PC-9 (cell line): ENCODE measurements at regions not wholly inside any gene's neighbourhood (a gene's known extent, or its start where the extent isn't known, plus 50 kb on each side); places are given as distances from the start of the nearest gene placed in this dataset.

Experiments
- BruUV-seq: library from RNA; stranded (reverse); fragments of 400-500 nt; replicated peaks from 2 replicates; lab custom pipeline; 2021; lab: Mats Ljungman, UMichigan
- CTCF ChIA-PET: fragments of 300-600 bp; sonication (Branson Sonifier 250); formaldehyde crosslinking; loops from one replicate; lab custom pipeline; 2022; ENCODE audit warnings: antibody characterized with exemption; lab: Charles Lee
- POLR2A ChIA-PET: fragments of 300-600 bp; sonication (Branson Sonifier 250); formaldehyde crosslinking; loops from one replicate; lab custom pipeline; 2022; ENCODE audit warnings: antibody characterized with exemption; ENCODE audit not compliant: unreplicated experiment; lab: Charles Lee
- DNase-seq, 2 experiments: peaks; one replicate each; pipeline versions ENCODE4 v3.0.0 to v3.0.0-alpha.2; 2015 to 2022; ENCODE audit warnings: mixed read lengths in 1 of 2
- H2AFZ ChIP-seq: fragments of 200-600 bp; sonication (generic); 2 replicates; pipeline ENCODE4 v1.8.1; 2017; ENCODE audit warnings: antibody characterized with exemption
- H3F3A ChIP-seq: fragments of 200-600 bp; sonication (generic); 2 replicates; pipeline ENCODE4 v1.8.1; 2017; ENCODE audit warnings: antibody characterized with exemption, mild to moderate bottlenecking, low read depth; ENCODE audit not compliant: insufficient read depth
- H3K27ac ChIP-seq: fragments of 200-600 bp; sonication (generic); 2 replicates; pipeline ENCODE4 v1.6.1; 2016; ENCODE audit warnings: mixed run types
- H3K27me3 ChIP-seq: fragments of 200-600 bp; sonication (generic); 2 replicates; pipeline ENCODE4 v1.6.1; 2016; ENCODE audit warnings: low read depth, mixed run types; ENCODE audit not compliant: insufficient read depth
- H3K36me3 ChIP-seq: fragments of 200-600 bp; sonication (generic); 2 replicates; pipeline ENCODE4 v1.6.1; 2016; ENCODE audit warnings: low read depth, mixed run types
- H3K4me1 ChIP-seq: fragments of 200-600 bp; sonication (generic); replicated peaks from 2 replicates; pipeline ENCODE4 v1.6.1; 2016; ENCODE audit warnings: mixed run types; ENCODE audit not compliant: insufficient read depth
- H3K4me2 ChIP-seq: fragments of 200-600 bp; sonication (generic); 2 replicates; pipeline ENCODE4 v1.6.1; 2017; ENCODE audit warnings: mixed run types
- H3K4me3 ChIP-seq: fragments of 200-600 bp; sonication (generic); 2 replicates; pipeline ENCODE4 v1.6.1; 2016; ENCODE audit warnings: mixed run types
- H3K79me2 ChIP-seq: fragments of 200-600 bp; sonication (generic); 2 replicates; pipeline ENCODE4 v1.6.1; 2017; ENCODE audit warnings: low read depth, mixed run types
- H3K9me2 ChIP-seq: fragments of 200-600 bp; sonication (generic); 2 replicates; pipeline ENCODE4 v1.8.1; 2017; ENCODE audit warnings: mild to moderate bottlenecking; ENCODE audit not compliant: insufficient read depth
- H3K9me3 ChIP-seq: fragments of 200-600 bp; sonication (generic); 2 replicates; pipeline ENCODE4 v1.8.1; 2016; ENCODE audit warnings: low read depth; ENCODE audit not compliant: insufficient read depth
- H4K20me1 ChIP-seq: fragments of 200-600 bp; sonication (generic); 2 replicates; pipeline ENCODE4 v1.8.1; 2017; ENCODE audit not compliant: insufficient read depth
- EZH2 ChIP-seq: fragments of 200-600 bp; sonication (generic); IDR thresholded peaks from 2 replicates; pipeline ENCODE4 v1.8.0; 2017; ENCODE audit warnings: antibody characterized with exemption, low read depth
- intact Hi-C: fragments of 100-400 bp; cut with micrococcal nuclease; formaldehyde crosslinking; loops from one replicate; pipeline ENCODE4 v1.10.0; 2022; ENCODE audit not compliant: unreplicated experiment
- TF ChIP-seq, protein P1 (sequence below): fragments of 200-600 bp; sonication (generic); conservative IDR thresholded peaks from 2 replicates; pipeline ENCODE4 v1.6.1; 2017; ENCODE audit warnings: mixed run types, antibody characterized with exemption, mild to moderate bottlenecking, moderate library complexity

DNA sequence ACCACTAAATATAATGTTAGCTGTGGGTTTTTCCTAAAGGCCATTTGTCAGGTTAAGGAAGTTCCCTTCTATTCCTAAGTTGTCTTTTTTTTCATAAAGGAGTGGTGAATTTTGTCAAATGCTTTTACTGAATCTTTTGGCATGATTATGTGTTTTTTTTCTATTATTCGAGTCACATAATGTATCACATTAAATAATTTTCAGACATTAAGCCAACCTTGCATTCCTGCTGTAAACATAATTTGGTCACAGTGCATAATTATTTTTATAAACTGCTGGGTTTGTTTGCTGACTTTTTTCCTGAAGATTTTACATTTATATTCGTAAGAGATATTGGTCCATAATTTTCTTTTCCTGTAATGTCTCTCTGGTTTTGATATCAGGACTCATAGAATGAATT, 101.8 kb upstream of the SPRED1 start:
- no peaks in the 10 kb centered on the region for H3K9me2 ChIP-seq

DNA sequence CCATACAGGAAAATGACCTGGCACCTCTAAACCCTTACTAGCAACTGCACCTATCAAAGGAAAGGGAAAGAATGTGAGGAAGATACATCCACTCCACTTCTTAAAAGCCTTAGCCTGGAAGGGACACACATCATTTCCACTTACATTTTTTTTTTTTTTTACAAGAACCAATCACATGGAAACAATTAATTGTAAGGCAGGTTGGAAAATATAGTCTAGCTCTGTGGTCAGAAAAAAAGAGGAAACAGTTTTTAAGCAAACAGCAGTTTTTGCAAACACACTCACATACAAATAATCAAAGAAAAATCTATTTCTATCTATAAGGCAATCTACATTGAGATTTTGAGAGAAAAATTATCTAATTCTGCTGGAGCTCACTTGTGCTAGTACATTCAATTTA, 98.9 kb upstream of the SPRED1 start:
- Histone ChIP-seq H3K27ac (no peak overlapping the region), H3K9me2 (no peaks in the 10 kb centered on the region), H3K4me1 (no peaks in the 10 kb centered on the region), H3K9me3 (no peaks in the 10 kb centered on the region), H3K79me2 (no peaks in the 10 kb centered on the region), H4K20me1 (no peaks in the 10 kb centered on the region), H3K4me3 (no peak overlapping the region), H3F3A (no peaks in the 10 kb centered on the region), H2AFZ (no peak overlapping the region), H3K4me2 (no peak overlapping the region), H3K36me3 (no peaks in the 10 kb centered on the region), H3K27me3 (no peaks in the 10 kb centered on the region)
- CTCF ChIA-PET = no interaction called here
- POLR2A ChIA-PET = no interaction called here
- DNase-seq = no peak
- TF ChIP-seq EZH2 = no peak
- TF ChIP-seq, protein P1, sequence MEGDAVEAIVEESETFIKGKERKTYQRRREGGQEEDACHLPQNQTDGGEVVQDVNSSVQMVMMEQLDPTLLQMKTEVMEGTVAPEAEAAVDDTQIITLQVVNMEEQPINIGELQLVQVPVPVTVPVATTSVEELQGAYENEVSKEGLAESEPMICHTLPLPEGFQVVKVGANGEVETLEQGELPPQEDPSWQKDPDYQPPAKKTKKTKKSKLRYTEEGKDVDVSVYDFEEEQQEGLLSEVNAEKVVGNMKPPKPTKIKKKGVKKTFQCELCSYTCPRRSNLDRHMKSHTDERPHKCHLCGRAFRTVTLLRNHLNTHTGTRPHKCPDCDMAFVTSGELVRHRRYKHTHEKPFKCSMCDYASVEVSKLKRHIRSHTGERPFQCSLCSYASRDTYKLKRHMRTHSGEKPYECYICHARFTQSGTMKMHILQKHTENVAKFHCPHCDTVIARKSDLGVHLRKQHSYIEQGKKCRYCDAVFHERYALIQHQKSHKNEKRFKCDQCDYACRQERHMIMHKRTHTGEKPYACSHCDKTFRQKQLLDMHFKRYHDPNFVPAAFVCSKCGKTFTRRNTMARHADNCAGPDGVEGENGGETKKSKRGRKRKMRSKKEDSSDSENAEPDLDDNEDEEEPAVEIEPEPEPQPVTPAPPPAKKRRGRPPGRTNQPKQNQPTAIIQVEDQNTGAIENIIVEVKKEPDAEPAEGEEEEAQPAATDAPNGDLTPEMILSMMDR = no peak
- intact Hi-C loops = no loop called here
- BruUV-seq = no TSS peak

More for the DNA sequence above, 101.8 kb upstream of the SPRED1 start:
- H3K4me1 ChIP-seq = no peaks in the 10 kb centered on the region
- H3K9me3 ChIP-seq = no peaks in the 10 kb centered on the region
- no peak overlapping the region for H3K4me2 ChIP-seq
- H3K36me3 ChIP-seq = no peaks in the 10 kb centered on the region
- H3K79me2 ChIP-seq = no peaks in the 10 kb centered on the region
- no peak overlapping the region for H3K4me3 ChIP-seq
- H3K27ac ChIP-seq = no peak overlapping the region
- intact Hi-C loops = no loop called here
- H3K27me3 ChIP-seq = no peaks in the 10 kb centered on the region
- H2AFZ ChIP-seq = no peak overlapping the region
- no peaks in the 10 kb centered on the region for H4K20me1 ChIP-seq
- no peak for TF ChIP-seq EZH2
- TF ChIP-seq, protein P1 = no peak
- DNase-seq = no peak
- H3F3A ChIP-seq = no peaks in the 10 kb centered on the region
- no TSS peak for BruUV-seq
- ChIA-PET POLR2A (no interaction called here), CTCF (no interaction called here)

DNA sequence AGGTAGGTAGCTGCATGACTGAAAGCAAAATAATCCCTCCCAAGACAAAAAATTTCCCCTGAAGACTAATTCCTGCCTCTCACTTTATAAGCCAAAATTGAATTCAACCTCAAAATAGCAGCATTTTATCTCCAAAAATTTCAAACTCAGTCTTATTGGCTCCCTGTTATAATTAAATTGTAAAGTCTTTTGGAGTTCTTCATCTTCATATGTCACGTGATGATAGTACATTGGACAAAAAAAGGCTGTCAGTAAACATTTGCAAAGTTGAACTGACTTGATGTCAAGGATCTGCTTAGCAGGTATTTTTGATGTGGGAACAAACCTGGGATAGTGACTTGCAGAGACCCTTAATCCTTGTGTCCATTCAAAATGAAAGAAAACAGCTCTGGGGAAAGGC, 98.4 kb upstream of the SPRED1 start:
- H3F3A ChIP-seq = no peaks in the 10 kb centered on the region
- ChIA-PET POLR2A (no interaction called here), CTCF (no interaction called here)
- no peak overlapping the region for H3K4me3 ChIP-seq
- H3K79me2 ChIP-seq = no peaks in the 10 kb centered on the region
- no peak overlapping the region for H3K4me2 ChIP-seq
- H3K27ac ChIP-seq = no peak overlapping the region
- TF ChIP-seq EZH2 = no peak
- TF ChIP-seq, protein P1 = no peak
- intact Hi-C loops = no loop called here
- no peaks in the 10 kb centered on the region for H3K9me3 ChIP-seq
- no peaks in the 10 kb centered on the region for H3K4me1 ChIP-seq
- no peak overlapping the region for H2AFZ ChIP-seq
- no peaks in the 10 kb centered on the region for H3K27me3 ChIP-seq
- no TSS peak for BruUV-seq
- DNase-seq = no peak
- no peaks in the 10 kb centered on the region for H3K36me3 ChIP-seq
- H4K20me1 ChIP-seq = no peaks in the 10 kb centered on the region
- H3K9me2 ChIP-seq = no peaks in the 10 kb centered on the region
